HepG2 (cell line): ENCODE measurements at regions not wholly inside any gene's neighbourhood (a gene's known extent, or its start where the extent isn't known, plus 50 kb on each side); places are given as distances from the start of the nearest gene placed in this dataset.

Source experiments
- ATAC-seq: fragments of 200-7000 bp; cut with Tn5 transposase; 3 replicates; pipeline ENCODE4 v1.9.1; 2020; ENCODE audit warnings: mild to moderate bottlenecking, moderate library complexity
- BruUV-seq: library from RNA; stranded (reverse); fragments of 400-500 nt; replicated peaks from 2 replicates; lab custom pipeline; 2021; lab: Mats Ljungman, UMichigan
- CTCF ChIA-PET: fragments of 300-600 bp; formaldehyde crosslinking; extraction: SDS; loops from one replicate; lab custom pipeline; 2021; ENCODE audit warnings: low total read pairs, inconsistent platforms, low intra/inter-chr PET ratio; lab: Yijun Ruan, JAX
- POLR2A ChIA-PET: fragments of 350-600 bp; sonication (Branson Sonifier 250); formaldehyde crosslinking; loops from one replicate; lab custom pipeline; 2020; ENCODE audit warnings: antibody characterized with exemption, inconsistent platforms; lab: Yijun Ruan, JAX
- DNase-seq: peaks from one replicate; pipeline ENCODE4 v3.0.0-alpha.2; 2015; ENCODE audit warnings: low spot score
- FAIRE-seq: peaks from 3 replicates; lab custom pipeline; 2011; peaks lifted over from hg19 to GRCh38; lab: Jason Lieb, UNC
- H2AFZ ChIP-seq: one replicate; pipeline ENCODE4 v1.6.1; 2011; ENCODE audit warnings: low read length, inconsistent platforms
- H3K27ac ChIP-seq: fragments of 300-600 bp; 3 replicates; pipeline ENCODE4 v1.8.0; 2011; ENCODE audit warnings: mixed run types, mild to moderate bottlenecking, mixed read lengths, low read length, inconsistent platforms; ENCODE audit not compliant: insufficient read depth; ENCODE audit errors: extremely low read length
- H3K27me3 ChIP-seq, 2 experiments: fragments of 200-600 bp in 1 of 2; 2 replicates in 1 of 2; 3 replicates in 1 of 2; pipeline versions ENCODE4 v1.6.0 to v1.8.0; 2011; ENCODE audit warnings: low read length in 2 of 2, mild to moderate bottlenecking in 2 of 2, moderate library complexity in 2 of 2, inconsistent platforms in 1 of 2; ENCODE audit not compliant: insufficient read depth in 2 of 2, control insufficient read depth in 1 of 2
- H3K36me3 ChIP-seq, 2 experiments: fragments of 200-600 bp in 1 of 2; replicated peaks in 1 of 2; 2 replicates in 1 of 2; 3 replicates in 1 of 2; pipeline versions ENCODE4 v1.5.1 to v1.8.0; 2011; ENCODE audit warnings: low read length in 2 of 2, inconsistent platforms in 1 of 2; ENCODE audit not compliant: insufficient read depth in 2 of 2, control insufficient read depth in 1 of 2
- H3K4me1 ChIP-seq: 2 replicates; pipeline ENCODE4 v1.5.1; 2012; ENCODE audit warnings: low read length, inconsistent platforms; ENCODE audit not compliant: insufficient read depth
- H3K4me2 ChIP-seq: 2 replicates; pipeline ENCODE4 v1.6.0; 2011; ENCODE audit warnings: low read depth, low read length, inconsistent platforms
- H3K4me3 ChIP-seq, 3 experiments: fragments of 200-600 bp in 1 of 3; sonication (generic), shearing (Covaris generic) in 1 of 3; replicated peaks in 1 of 3; 2 replicates each; pipeline ENCODE4 v1.5.1; 2011 to 2016; ENCODE audit warnings: low read length in 3 of 3, inconsistent platforms in 2 of 3, low read depth in 2 of 3, mild to moderate bottlenecking in 2 of 3, control low read depth in 1 of 3, mixed read lengths in 1 of 3; ENCODE audit not compliant: insufficient read depth in 1 of 3
- H3K79me2 ChIP-seq: one replicate; pipeline ENCODE4 v1.6.1; 2011; ENCODE audit warnings: low read length, inconsistent platforms; ENCODE audit not compliant: insufficient read depth
- H3K9ac ChIP-seq: 2 replicates; pipeline ENCODE4 v1.6.0; 2011; ENCODE audit warnings: mild to moderate bottlenecking, low read depth, low read length, inconsistent platforms; ENCODE audit not compliant: insufficient read depth
- H3K9me3 ChIP-seq: 2 replicates; pipeline ENCODE4 v1.5.1; 2012; ENCODE audit warnings: mild to moderate bottlenecking, low read length
- H4K20me1 ChIP-seq: 2 replicates; pipeline ENCODE4 v1.6.0; 2011; ENCODE audit warnings: inconsistent platforms, mild to moderate bottlenecking, low read length, moderate library complexity; ENCODE audit not compliant: insufficient read depth
- CENPT ChIP-seq: sonication (generic); formaldehyde crosslinking; IDR thresholded peaks from 2 replicates; pipeline ENCODE4 v1.8.0; 2022; ENCODE audit warnings: low read depth, mild to moderate bottlenecking, moderate library complexity, missing genetic modification reagents
- CREM ChIP-seq, 2 experiments: sonication (generic) in 1 of 2; formaldehyde crosslinking in 1 of 2; IDR thresholded peaks; 2 replicates each; pipeline versions ENCODE4 v1.4.0 to v1.6.1; 2016 to 2020; ENCODE audit warnings: antibody characterized with exemption in 1 of 2, mild to moderate bottlenecking in 1 of 2, missing genetic modification reagents in 1 of 2
- KAT7 ChIP-seq: IDR thresholded peaks from 2 replicates; pipeline ENCODE4 v1.6.1; 2018; ENCODE audit warnings: borderline replicate concordance, missing compliant biosample characterization
- MATR3 ChIP-seq: sonication (generic); formaldehyde crosslinking; IDR thresholded peaks from 2 replicates; pipeline ENCODE4 v1.4.0; 2020; ENCODE audit warnings: missing genetic modification reagents
- MBNL3 ChIP-seq: fragments of 250-450 bp; sonication (Bioruptor Pico); conservative IDR thresholded peaks from 2 replicates; pipeline ENCODE4 v1.8.0; 2022; ENCODE audit warnings: mild to moderate bottlenecking, inconsistent platforms
- MTA3 ChIP-seq: sonication (generic); formaldehyde crosslinking; IDR thresholded peaks from 2 replicates; pipeline ENCODE4 v1.4.0; 2020; ENCODE audit warnings: missing genetic modification reagents
- NFYC ChIP-seq: IDR thresholded peaks from 2 replicates; pipeline ENCODE4 v1.6.1; 2016; ENCODE audit warnings: missing genetic modification reagents, missing compliant biosample characterization
- NR2F6 ChIP-seq, 2 experiments: IDR thresholded peaks; 2 replicates each; pipeline ENCODE4 v1.6.1; 2016; ENCODE audit warnings: antibody characterized with exemption in 1 of 2, mild to moderate bottlenecking in 1 of 2
- RNF2 ChIP-seq: fragments of 450-650 bp; conservative IDR thresholded peaks from 2 replicates; pipeline ENCODE4 v1.6.1; 2016; ENCODE audit warnings: low read depth
- SMAD3 ChIP-seq: sonication (generic); formaldehyde crosslinking; IDR thresholded peaks from 2 replicates; pipeline ENCODE4 v1.4.0; 2020; ENCODE audit warnings: missing genetic modification reagents
- THAP11 ChIP-seq: IDR thresholded peaks from 2 replicates; pipeline ENCODE4 v1.6.1; 2016; ENCODE audit warnings: missing biosample characterization, missing genetic modification reagents
- TOPORS ChIP-seq: sonication (generic); formaldehyde crosslinking; IDR thresholded peaks from 2 replicates; pipeline ENCODE4 v1.8.0; 2023; ENCODE audit warnings: mild to moderate bottlenecking, missing genetic modification reagents
- YY1 ChIP-seq: IDR thresholded peaks from 2 replicates; pipeline ENCODE4 v1.6.1; 2011; ENCODE audit warnings: low read length, low read depth, moderate library complexity, mild to moderate bottlenecking; ENCODE audit not compliant: insufficient read depth, insufficient replicate concordance
- ZFP62 ChIP-seq: sonication (generic); formaldehyde crosslinking; IDR thresholded peaks from 2 replicates; pipeline ENCODE4 v1.4.0; 2020; ENCODE audit warnings: missing genetic modification reagents
- ZNF232 ChIP-seq: sonication (generic); formaldehyde crosslinking; IDR thresholded peaks from 2 replicates; pipeline ENCODE4 v1.4.0; 2020; ENCODE audit warnings: missing genetic modification reagents, borderline replicate concordance
- ZNF616 ChIP-seq: sonication (generic); formaldehyde crosslinking; IDR thresholded peaks from 2 replicates; pipeline ENCODE4 v1.5.0; 2020; ENCODE audit warnings: low read depth, mild to moderate bottlenecking, missing genetic modification reagents
- WGBS: methylation state at CpG from one replicate; pipeline ENCODE4 v1.1.6; 2017; ENCODE audit warnings: low lambda C conversion rate; 5-methylcytosine and 5-hydroxymethylcytosine counted together
- in situ Hi-C: cut with HindIII; loops from 2 replicates; pipeline ENCODE4 v1.10.0; 2017; ENCODE audit warnings: low pct_unique_long_range_greater_than_20kb; ENCODE audit not compliant: extremely low pct_ligation_motif_present
- intact Hi-C: fragments of 100-400 bp; cut with micrococcal nuclease; formaldehyde crosslinking; loops from one replicate; pipeline ENCODE4 v1.10.0; 2022; ENCODE audit not compliant: unreplicated experiment
- TF ChIP-seq, protein P1 (sequence below): sonication (generic); formaldehyde crosslinking; IDR thresholded peaks from 2 replicates; pipeline ENCODE4 v1.9.0; 2021; ENCODE audit warnings: missing genetic modification reagents, mild to moderate bottlenecking, borderline replicate concordance
- TF ChIP-seq, protein P2 (sequence below): IDR thresholded peaks from 2 replicates; pipeline ENCODE4 v1.6.1; 2012; ENCODE audit warnings: inconsistent platforms
- TF ChIP-seq, protein P3 (sequence below): sonication (generic); formaldehyde crosslinking; IDR thresholded peaks from 2 replicates; pipeline ENCODE4 v1.5.1; 2020; ENCODE audit warnings: missing genetic modification reagents, mild to moderate bottlenecking, borderline replicate concordance

DNA sequence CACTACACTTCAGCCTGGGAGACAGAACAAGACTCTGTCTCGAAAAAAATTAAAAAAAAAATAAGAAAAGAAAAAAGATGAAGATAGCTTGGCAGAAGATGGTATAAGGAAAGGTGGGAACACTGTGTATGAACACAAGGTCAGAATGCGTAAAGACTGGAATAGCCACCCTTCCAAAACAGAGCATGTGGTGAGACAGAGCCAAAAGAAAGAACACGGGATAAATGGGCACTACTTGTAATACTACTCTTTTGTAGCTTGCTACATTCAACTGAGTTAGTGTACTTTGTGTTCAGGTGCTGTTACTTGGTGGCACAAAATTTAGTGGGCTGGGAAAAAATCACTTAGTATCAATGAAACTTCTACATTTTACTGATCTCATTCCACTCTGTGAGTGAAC, 628.6 kb upstream of the KIRREL3 start:
- Histone ChIP-seq H3K79me2 (no peaks in the 10 kb centered on the region), H3K9ac (no peak overlapping the region), H3K4me1 (no peaks in the 10 kb centered on the region), H4K20me1 (no peaks in the 10 kb centered on the region), H3K9me3 (peaks cover 69% of the 10 kb centered on the region), H3K27ac (no peak overlapping the region), H3K4me3 (no peak overlapping the region), H3K36me3 (no peaks in the 10 kb centered on the region), H3K4me2 (no peak overlapping the region), H2AFZ (no peak overlapping the region), H3K27me3 (no peaks in the 10 kb centered on the region)
- no TSS peak for BruUV-seq
- ChIA-PET CTCF (no interaction called here), POLR2A (no interaction called here)
- in situ Hi-C loops, result no loop called here
- intact Hi-C loops, result no loop called here
- FAIRE-seq (no peak), ATAC-seq (no peak), DNase-seq (no peak)
- TF ChIP-seq TOPORS (CRISPR knock-in tag), result no peak
- TF ChIP-seq, protein P1, sequence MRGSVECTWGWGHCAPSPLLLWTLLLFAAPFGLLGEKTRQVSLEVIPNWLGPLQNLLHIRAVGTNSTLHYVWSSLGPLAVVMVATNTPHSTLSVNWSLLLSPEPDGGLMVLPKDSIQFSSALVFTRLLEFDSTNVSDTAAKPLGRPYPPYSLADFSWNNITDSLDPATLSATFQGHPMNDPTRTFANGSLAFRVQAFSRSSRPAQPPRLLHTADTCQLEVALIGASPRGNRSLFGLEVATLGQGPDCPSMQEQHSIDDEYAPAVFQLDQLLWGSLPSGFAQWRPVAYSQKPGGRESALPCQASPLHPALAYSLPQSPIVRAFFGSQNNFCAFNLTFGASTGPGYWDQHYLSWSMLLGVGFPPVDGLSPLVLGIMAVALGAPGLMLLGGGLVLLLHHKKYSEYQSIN (CRISPR knock-in tag), result no peak
- no peak for TF ChIP-seq ZNF616 (CRISPR knock-in tag)
- no peak for TF ChIP-seq RNF2
- TF ChIP-seq NFYC (CRISPR knock-in tag), result no peak
- 18% methylated on average over 3 of the region's 3 CpGs for WGBS

DNA sequence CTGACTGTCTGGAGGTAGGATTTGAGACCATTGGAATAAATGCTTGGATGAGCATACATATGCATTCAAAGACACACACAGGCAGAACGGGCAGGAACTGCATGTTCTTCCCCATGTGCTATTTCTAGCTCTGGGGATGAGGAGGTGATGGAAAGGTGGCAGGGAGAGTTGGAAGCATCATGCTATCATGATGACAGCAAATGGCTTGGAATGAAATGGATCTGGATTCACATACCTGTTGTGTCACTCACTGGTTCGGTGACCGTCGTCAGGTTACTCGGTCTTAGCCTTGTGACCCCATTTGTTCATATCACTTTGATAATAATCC, 627.9 kb upstream of the KIRREL3 start:
- CTCF ChIA-PET, result no interaction called here
- intact Hi-C loops (no loop called here), in situ Hi-C loops (no loop called here)
- Histone ChIP-seq H3K27ac (no peak overlapping the region), H3K4me3 (no peak overlapping the region), H2AFZ (no peak overlapping the region), H3K36me3 (no peaks in the 10 kb centered on the region), H3K79me2 (no peaks in the 10 kb centered on the region), H3K9ac (no peak overlapping the region), H3K9me3 (peaks cover 74% of the 10 kb centered on the region), H3K4me2 (no peak overlapping the region), H3K4me1 (no peaks in the 10 kb centered on the region), H3K27me3 (no peaks in the 10 kb centered on the region), H4K20me1 (no peaks in the 10 kb centered on the region)
- 65% methylated on average over 5 of the region's 5 CpGs for WGBS
- DNase-seq (no peak), ATAC-seq (no peak), FAIRE-seq (no peak)
- no TSS peak for BruUV-seq
- POLR2A ChIA-PET, result no interaction called here
- TF ChIP-seq MBNL3 (CRISPR knock-in tag) (no peak), CENPT (no peak), MATR3 (CRISPR knock-in tag) (no peak), NR2F6 (IDR thresholded peaks at IDR 0.05) (no peak), NR2F6 (CRISPR knock-in tag; IDR thresholded peaks at IDR 0.05) (no peak), YY1 (no peak), THAP11 (CRISPR knock-in tag) (no peak), MTA3 (CRISPR knock-in tag) (no peak), CREM (IDR thresholded peaks at IDR 0.05) (no peak), CREM (CRISPR knock-in tag; IDR thresholded peaks at IDR 0.05) (no peak), ZNF232 (CRISPR knock-in tag) (no peak), SMAD3 (no peak), ZFP62 (CRISPR knock-in tag) (no peak), KAT7 (CRISPR knock-in tag) (no peak)
- TF ChIP-seq, protein P2, sequence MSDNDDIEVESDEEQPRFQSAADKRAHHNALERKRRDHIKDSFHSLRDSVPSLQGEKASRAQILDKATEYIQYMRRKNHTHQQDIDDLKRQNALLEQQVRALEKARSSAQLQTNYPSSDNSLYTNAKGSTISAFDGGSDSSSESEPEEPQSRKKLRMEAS, result no peak
- TF ChIP-seq, protein P3, sequence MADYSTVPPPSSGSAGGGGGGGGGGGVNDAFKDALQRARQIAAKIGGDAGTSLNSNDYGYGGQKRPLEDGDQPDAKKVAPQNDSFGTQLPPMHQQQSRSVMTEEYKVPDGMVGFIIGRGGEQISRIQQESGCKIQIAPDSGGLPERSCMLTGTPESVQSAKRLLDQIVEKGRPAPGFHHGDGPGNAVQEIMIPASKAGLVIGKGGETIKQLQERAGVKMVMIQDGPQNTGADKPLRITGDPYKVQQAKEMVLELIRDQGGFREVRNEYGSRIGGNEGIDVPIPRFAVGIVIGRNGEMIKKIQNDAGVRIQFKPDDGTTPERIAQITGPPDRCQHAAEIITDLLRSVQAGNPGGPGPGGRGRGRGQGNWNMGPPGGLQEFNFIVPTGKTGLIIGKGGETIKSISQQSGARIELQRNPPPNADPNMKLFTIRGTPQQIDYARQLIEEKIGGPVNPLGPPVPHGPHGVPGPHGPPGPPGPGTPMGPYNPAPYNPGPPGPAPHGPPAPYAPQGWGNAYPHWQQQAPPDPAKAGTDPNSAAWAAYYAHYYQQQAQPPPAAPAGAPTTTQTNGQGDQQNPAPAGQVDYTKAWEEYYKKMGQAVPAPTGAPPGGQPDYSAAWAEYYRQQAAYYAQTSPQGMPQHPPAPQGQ (CRISPR knock-in tag), result no peak
